Testis (tissue), 2 donors: ENCODE measurements at regions not wholly inside any gene's neighbourhood (a gene's known extent, or its start where the extent isn't known, plus 50 kb on each side); places are given as distances from the start of the nearest gene placed in this dataset.

Experiments
- POLR2A ChIP-seq: fragments of 450-650 bp; IDR thresholded peaks from one replicate; pipeline ENCODE4 v1.6.1; 2017; ENCODE audit warnings: antibody characterized with exemption, mild to moderate bottlenecking, moderate library complexity
- TF ChIP-seq, protein P1 (sequence below), 3 experiments: fragments of 450-650 bp in 2 of 3; fragments of 200-600 bp in 1 of 3; sonication (generic) in 1 of 3; IDR thresholded peaks; one replicate each; pipeline ENCODE4 v1.5.1; 2016 to 2019; ENCODE audit warnings: antibody characterized with exemption in 3 of 3, mild to moderate bottlenecking in 2 of 3, moderate library complexity in 1 of 3

DNA sequence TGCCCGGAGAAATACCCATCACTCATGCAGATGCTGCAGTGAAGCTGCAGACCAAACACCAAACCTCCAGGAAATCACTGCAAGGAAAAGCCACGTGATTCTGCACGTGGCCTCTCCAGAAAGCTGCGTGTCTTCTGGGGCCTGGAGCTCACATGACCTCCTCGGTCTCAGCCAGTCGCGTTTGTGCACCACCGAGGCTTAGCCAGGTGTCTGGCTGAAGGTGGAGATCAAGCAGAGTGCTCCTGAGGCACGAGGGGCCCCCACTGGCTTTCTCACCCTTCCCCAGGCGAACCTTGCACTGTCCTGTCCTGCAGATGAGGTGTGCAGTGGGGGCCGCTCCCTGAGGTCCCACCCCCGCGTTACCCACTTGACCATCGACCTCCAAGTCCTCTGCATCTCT, 257.3 kb downstream of the RBFOX3 start:
- TF ChIP-seq, protein P1, sequence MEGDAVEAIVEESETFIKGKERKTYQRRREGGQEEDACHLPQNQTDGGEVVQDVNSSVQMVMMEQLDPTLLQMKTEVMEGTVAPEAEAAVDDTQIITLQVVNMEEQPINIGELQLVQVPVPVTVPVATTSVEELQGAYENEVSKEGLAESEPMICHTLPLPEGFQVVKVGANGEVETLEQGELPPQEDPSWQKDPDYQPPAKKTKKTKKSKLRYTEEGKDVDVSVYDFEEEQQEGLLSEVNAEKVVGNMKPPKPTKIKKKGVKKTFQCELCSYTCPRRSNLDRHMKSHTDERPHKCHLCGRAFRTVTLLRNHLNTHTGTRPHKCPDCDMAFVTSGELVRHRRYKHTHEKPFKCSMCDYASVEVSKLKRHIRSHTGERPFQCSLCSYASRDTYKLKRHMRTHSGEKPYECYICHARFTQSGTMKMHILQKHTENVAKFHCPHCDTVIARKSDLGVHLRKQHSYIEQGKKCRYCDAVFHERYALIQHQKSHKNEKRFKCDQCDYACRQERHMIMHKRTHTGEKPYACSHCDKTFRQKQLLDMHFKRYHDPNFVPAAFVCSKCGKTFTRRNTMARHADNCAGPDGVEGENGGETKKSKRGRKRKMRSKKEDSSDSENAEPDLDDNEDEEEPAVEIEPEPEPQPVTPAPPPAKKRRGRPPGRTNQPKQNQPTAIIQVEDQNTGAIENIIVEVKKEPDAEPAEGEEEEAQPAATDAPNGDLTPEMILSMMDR (IDR thresholded peaks at IDR 0.05), result no peak
- no peak for TF ChIP-seq POLR2A
